T-helper 2 cell (primary cell): ENCODE measurements at regions not wholly inside any gene's neighbourhood (a gene's known extent, or its start where the extent isn't known, plus 50 kb on each side); places are given as distances from the start of the nearest gene placed in this dataset.

Source experiments
- DNase-seq, 5 experiments: peaks; one replicate each; pipeline versions ENCODE4 v3.0.0 to v3.0.0-alpha.2; 2012 to 2022

DNA sequence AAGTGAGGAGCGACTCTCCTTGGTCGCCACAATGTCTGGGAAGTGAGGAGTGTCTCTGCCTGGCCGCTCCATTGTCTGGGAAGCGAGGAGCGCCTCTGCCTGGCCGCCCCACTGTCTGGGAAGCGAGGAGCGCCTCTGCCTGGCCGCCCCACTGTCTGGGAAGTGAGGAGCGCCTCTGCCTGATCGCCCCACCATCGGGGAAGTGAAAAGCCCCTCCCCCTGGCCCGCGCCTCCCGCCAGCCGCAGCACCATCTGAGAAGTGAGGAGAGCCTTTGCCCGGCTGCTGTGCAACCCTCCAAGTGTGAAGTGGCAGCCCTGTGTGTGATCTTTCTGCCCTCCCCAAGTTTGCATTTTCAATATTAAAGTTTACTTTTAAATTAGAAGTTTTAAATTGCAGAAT lies 95.0 kb upstream of the PPP2R5A start:
- no peak for DNase-seq

GRCh38 chr1:212192261-212192998 lies 92.8 kb upstream of the PPP2R5A start:
- no peak for DNase-seq

- DNase-seq = no peak
Observed at GRCh38 chr1:212196355-212196754, 88.9 kb upstream of the PPP2R5A start.

- no peak for DNase-seq
Observed at GRCh38 chr1:212201461-212201860, 83.7 kb upstream of the PPP2R5A start.

DNA sequence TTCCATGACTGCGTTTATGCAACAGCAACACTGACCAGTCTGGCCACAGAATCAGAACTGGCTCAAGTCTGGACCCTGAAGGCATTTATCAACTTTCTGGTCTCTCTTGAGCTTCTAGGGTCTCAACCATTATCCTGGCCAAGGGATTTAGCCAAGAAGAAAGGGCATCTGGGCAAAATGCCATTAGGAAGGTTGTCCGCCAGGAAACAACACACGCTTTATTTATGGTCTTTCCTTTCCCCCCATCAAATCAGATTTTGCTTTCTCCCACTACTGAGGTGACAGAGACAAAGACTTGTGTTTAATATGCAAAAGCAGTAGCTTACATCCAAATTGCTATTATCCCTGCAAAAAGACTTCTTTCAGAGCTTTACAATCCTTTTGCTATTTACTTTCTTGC lies 81.6 kb upstream of the PPP2R5A start:
- DNase-seq = no peak

DNA sequence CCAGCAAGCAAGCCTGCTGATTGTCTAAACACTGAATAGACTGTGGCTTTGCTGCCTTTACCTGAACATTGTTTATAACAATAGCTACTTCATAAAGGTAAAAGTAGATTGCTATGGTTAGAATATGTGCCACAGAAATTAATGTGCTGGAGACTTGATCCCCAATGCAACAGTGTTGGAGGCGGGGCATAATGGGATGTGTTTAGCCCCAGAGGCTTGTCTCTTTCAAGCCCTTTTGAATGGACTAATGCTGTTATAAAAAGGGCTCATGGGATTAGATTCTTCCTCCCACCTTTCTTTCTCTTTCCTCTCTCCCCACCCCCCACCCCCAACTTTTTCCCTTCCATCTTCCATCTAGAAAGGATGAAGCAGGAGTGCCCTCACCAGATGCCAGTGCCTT lies 80.2 kb upstream of the PPP2R5A start:
- DNase-seq = no peak

GRCh38 chr1:212205843-212206242 lies 79.4 kb upstream of the PPP2R5A start:
- no peak for DNase-seq

DNA sequence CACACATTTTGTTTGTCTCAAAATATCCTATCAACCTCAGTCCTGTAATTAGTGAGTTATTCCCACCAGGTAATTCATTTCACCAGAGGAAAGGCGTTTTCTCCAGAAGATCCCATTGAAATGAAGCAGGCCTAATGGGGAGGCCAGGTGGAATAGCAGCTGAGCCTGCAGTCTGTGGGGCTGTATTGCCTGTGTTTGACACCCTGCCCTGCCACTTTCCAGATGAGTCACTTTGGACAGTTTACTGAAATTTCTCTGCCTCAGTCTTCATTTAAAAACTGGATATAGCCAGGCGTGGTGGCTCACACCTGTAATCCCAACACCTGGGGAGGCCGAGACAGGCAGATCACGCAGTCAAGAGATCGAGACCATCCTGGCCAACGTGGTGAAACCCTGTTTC lies 78.1 kb upstream of the PPP2R5A start:
- DNase-seq = no peak

DNA sequence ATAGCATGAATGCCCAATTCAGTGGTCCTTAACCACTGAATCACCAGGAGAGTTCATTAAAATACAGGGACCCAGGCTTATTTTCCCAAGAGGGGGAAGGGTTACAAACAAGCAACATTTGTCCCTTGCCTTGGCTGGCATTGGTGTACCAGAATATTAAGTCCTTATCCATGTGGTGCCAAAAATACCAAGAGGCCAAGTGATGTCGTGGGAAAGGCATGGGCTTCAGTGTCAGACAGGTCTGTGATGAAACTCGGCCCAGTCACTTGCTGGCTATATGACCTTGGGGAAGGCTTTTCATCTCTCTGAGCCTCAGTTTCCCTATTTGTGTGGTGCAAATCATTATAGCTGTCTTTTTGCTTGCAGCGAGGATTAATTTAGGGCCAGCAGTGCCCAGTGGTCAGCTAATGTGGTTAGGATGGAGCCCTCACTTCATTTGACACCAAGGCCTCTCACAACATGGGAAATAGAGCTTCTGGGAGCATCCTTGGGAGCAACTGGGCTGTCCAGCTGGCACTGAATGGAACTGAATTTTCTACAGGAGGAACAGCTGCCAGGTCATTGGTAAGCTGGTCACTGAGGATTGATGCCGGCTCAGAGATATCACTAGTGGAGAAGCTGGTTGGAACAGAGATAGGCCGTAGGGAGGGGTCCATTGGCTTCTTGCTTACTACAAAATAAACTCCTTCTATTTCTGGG lies 77.2 kb upstream of the PPP2R5A start:
- no peak for DNase-seq

GRCh38 chr1:212208978-212209644 lies 76.1 kb upstream of the PPP2R5A start:
- no peak for DNase-seq

- DNase-seq = no peak
Observed at GRCh38 chr1:212211371-212211770, 73.8 kb upstream of the PPP2R5A start.

- no peak for DNase-seq
Observed at GRCh38 chr1:212212343-212212742, 72.9 kb upstream of the PPP2R5A start.

- DNase-seq = no peak
Observed at GRCh38 chr1:212212906-212213305, 72.3 kb upstream of the PPP2R5A start.

DNA sequence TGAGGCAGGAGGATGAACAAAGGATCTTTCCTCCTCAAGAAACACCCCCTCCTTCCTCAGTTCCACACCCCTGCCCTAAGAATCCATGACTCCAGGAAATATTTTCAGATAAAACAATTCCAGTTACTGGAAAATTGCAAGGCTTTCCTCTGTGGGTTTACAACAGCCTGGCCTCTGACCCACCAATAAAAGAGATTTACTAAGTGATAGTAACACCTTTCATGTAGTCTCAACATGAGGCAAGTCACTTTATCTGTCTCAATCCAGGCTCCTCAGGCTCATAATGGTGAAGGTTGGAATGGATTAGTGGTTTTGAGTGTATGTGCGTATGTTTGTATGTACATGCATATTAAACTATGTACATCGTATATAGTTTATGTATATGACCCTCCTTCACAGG lies 71.4 kb upstream of the PPP2R5A start:
- DNase-seq = no peak

- no peak for DNase-seq
Observed at GRCh38 chr1:212214325-212214724, 70.9 kb upstream of the PPP2R5A start.

DNA sequence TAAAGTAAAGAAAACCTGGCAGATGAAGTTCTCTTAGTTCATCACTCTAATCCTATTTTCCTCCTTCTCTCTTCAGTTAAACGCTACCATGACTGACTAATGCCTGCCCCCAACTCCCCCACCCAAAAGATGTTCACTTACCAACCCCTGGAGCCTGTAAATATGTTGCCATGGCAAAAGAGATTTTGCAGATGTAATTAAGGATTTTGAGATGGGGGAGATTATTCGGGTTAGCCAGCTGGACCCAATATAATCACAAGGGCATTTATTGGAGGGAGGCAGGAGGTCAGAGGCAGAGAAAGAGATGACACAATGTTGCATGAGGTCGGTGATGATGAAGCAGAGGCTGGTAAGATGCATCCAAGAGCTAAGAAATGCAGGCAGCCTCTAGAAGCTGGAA lies 69.3 kb upstream of the PPP2R5A start:
- no peak for DNase-seq

DNA sequence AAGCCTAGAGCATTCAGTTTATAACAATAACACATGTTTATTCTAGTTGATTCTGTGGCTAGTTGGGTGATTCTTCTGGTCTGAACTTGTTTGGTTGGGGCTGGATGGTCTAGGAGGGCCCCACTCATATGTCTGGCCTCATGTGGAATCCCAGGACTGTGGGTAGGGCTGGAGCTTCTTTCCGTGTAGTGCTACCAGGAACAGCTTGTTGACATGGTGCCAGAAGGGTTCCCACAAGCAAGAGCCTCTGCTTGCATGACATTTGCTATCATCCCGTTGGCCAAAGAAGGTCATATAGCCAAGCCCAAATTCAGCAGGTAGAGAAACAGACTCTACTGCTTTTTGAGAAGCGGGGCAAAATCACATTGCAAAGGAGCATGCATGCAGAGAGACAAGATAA lies 67.6 kb upstream of the PPP2R5A start:
- no peak for DNase-seq

- no peak for DNase-seq
Observed at GRCh38 chr1:212218065-212218464, 67.1 kb upstream of the PPP2R5A start.

DNA sequence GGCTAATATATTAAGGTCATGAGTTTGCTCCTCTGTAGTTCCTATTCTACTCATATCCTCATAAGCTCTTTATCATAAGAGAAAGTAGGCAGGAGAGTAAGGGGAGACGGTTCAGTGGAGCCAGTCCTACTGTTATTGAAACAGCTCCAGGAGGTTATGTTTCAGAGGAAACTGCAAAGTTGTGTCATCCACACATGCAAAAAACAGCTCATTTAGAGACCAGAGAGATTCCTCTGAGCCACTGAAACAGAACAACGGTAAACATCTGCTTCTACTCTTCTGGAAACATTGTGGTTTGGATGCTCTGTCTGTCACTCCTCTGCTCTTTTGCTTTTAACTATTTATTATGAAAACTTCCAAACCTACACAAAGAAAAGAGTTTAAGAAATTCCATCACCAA lies 66.3 kb upstream of the PPP2R5A start:
- peak in 1 of 5 experiments; percentile 75 for DNase-seq

- DNase-seq = no peak
Observed at GRCh38 chr1:212219679-212220463, 65.3 kb upstream of the PPP2R5A start.

GRCh38 chr1:212221801-212222200 lies 63.4 kb upstream of the PPP2R5A start:
- no peak for DNase-seq

GRCh38 chr1:212224102-212224501 lies 61.1 kb upstream of the PPP2R5A start:
- no peak for DNase-seq

- peak in 2 of 5 experiments; percentile 51 to 86 for DNase-seq
Observed at GRCh38 chr1:212225416-212225815, 59.8 kb upstream of the PPP2R5A start.
